NOMO-1 treated with dmso at 0.1 percent for 144 hours (cell line): ENCODE measurements at regions not wholly inside any gene's neighbourhood (a gene's known extent, or its start where the extent isn't known, plus 50 kb on each side); places are given as distances from the start of the nearest gene placed in this dataset.
A peak's percentile ranks its signal among the peaks of the same experiment; 100 is the strongest.
"Not testable (repeated sequence)": the region's sequence is repeated elsewhere in the genome, so short reads cannot be mapped to it uniquely, and the experiment has no call there.

ENCODE experiments used
- DNase-seq: peaks from one replicate; lab custom pipeline; 2025; ENCODE audit not compliant: unreplicated experiment; lab: John Stamatoyannopoulos, UW

DNA sequence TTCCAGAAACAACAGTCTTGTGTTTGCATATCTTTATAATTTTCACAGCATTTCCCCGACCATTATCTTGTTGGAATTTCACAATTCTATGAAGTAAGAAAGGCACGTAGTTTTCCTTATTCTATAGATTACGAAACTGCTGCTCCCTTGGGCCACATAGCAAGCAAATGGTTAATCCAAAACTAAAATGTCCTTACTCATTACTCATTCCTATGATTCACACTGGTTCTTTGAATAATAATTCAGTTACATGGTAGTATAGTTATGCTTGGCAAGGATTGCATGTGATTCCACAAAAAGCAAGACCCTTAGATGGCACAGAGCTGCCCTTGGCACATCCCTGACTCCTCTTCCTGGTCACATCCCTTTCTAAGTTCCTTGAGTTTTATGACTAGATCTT, 51.2 kb downstream of the OR13H1 start:
- no peak for DNase-seq

DNA sequence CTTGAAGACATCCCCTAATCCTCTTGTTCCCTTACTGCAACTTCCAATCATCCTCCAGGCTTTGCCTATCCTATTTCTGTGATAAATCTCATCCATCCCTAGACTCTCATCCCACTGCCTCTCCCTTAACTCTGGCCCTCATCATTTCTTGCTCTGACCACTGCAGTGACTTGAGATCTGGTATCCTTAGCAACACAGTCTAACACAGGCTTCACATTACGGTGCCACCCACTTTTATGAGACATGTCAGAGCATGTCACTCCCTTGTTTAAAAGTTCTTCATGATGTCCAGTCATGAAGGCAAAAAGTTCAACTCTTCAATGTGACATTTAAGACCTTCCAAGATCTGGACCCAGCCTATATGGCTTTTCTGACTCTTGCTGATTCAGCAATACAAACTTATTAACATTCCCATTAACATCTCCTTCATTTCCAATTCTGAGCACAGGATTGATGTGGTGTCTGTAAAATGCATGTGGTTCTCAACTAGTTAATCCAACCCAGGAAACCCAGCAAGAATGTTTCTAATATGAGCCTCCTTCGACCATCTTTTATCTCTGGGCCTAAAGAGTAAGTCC, 64.0 kb downstream of the OR13H1 start:
- no peak for DNase-seq

DNA sequence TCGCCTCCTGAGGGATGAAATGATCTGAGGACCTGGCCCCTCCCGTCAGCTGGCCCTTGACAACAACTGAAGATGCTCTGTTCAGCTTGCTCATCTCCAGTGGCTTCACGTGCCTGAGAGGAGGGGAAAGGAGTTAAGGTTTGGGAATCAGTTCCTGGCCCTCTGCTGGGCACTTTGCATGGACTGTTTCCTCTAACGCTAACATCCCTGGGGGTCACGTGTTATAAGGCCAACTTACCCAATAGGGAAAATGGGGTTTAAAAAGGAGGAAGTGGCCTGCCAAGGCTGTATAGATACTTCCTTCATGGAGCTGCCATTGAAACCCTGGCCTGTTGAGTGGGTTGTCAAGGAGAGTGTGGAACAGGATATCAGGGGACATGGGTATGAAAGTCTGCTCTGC, 65.6 kb downstream of the OR13H1 start:
- no peak for DNase-seq

DNA sequence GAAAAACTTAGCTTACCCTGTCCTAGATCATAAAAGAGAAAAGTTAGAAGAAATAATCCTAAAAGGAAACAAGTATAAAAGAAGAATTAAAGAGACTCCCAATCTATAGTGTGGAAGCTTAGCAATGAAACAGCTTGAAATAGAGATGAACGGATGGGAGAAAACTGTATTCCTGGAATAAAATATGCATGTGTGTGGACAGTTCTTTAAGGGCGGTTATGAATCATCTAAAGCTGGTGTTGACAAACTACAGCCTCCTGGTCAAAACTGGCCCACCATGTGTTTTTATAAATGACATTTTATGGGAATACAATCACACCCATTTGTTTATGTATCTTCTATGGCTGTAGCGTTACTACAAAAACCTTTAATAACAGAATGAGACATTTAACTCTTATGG, 69.4 kb downstream of the OR13H1 start:
- DNase-seq: no peak

DNA sequence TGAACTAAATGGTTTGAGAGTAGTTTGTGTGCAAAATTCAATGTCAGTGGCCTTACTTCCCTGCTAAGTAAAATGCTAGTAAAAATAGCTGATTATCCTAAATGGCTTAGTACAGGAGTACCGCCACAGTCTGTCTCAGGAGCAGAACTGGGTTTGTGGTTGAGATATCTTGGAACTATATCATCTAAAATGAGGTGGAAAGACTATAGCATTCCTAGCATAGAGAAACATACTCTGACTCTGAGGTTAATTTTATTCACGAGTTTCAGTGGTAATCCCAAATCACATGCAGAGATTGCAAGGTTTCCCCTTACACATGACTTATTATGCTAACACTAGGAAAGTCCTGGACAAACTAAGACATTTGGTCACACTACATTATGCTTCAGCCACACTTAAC, 70.4 kb downstream of the OR13H1 start:
- DNase-seq: no peak

DNA sequence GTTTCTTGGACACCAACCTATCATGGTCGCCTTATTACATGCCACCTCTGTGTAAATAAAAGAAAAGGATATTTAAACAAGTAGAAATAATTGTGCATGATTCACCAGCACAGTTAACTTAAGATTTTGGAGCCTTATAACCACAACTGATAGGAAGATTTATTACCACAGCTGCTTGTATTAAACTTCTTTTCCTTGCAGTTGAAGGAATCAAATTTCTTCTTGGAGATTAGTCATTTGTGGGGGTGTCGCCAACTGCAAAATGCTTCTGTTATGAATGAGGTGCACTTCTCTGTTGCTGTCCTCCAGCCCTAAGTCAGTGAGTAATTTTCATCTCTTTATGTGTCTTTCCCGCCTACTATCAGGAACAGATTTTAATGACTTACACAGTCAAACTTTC, 73.3 kb downstream of the OR13H1 start:
- no peak for DNase-seq

DNA sequence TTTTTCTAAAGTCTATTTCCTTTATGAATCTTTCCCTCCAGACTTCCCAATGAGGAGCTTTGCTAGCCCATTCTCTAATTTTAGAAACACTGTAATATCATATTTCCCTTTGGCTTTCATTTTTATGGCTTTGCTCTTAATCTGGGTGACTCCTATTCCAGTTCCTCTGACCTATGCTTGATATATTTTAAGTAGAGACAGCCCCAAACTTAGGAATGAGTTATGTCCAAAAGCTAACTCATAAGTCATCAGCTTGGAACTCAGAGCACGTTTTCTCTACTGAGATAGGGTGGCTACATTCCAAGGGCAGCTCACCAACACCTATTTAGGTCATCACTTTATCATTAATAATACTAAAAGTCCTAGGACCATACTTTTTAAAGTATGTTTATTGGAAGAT, 77.8 kb downstream of the OR13H1 start:
- no peak for DNase-seq

DNA sequence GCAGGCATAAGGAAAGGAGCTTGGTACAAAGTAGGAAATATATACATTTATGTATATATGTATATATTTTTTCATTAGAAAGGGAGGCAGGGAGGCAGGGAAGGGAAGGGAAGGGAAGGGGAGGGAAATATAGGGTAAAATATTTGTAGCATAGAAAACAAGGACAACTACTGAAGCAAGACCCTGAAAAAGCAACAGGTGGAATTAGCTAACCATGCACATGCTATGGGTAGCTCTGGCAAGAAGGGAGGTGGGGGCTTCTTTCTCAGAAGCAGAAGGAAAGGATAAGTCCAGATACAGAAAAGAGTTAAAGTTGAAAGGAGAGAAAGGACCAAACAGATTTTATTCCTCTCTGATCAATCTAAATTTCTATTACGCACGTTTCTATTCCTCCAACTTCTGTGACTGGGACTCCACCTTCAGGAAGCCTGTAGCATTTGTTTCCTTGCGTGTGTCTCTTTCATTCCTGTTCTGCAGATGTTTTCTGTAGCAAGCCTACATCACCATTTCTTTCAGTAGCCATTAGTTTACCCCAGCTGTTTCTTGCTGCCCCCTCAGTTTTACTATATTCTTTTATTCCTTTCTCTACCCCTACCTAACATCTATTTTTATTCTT, 82.9 kb downstream of the OR13H1 start:
- no peak for DNase-seq

DNA sequence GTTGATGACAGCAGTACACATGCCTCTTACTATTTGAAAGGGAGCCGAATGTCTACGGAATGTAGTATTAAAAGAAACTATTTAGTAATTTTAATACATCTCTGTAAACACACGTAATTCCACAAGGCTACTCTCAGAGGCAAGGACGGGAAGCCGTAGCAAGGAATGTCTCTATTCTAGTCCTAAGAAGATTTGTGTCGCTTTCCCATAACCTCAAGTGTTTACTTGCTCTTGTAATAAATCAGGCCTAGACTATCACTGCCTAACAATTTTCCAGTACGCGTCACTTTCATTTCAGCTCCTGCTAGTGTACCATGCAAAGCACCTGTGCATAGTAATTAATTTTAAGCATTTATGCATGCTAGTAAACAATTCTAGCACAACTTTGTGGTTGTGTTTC, 86.7 kb downstream of the OR13H1 start:
- DNase-seq: no peak

DNA sequence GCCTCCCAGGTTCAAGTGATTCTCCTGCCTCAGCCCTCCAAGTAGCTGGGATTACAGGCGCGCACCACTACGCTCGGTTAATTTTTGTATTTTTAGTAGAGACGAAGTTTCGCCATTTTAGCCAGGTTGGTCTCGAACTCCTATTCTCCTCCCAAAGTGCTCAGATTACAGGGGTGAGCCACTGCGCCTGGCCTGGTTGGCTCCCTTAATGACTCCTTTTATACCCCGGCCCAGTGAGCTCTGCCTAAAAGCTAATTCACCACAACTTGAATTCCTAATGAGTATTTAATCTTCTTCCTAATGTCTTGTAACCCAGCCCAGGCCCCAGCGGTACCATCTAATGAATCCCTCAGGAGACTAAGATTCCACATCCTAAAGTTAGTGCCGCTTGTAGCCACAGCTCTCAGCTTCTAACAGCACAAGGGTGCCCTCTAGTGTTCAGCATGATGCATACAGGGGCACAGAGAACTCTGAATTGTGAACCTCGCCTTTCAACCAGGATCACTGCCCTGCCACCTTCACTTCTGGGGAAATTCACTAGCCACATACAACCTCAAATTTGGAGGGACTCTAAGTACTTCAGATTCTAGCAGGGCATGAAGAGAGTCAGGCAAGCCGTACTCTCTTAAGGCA, 89.5 kb downstream of the OR13H1 start:
- DNase-seq: no peak

DNA sequence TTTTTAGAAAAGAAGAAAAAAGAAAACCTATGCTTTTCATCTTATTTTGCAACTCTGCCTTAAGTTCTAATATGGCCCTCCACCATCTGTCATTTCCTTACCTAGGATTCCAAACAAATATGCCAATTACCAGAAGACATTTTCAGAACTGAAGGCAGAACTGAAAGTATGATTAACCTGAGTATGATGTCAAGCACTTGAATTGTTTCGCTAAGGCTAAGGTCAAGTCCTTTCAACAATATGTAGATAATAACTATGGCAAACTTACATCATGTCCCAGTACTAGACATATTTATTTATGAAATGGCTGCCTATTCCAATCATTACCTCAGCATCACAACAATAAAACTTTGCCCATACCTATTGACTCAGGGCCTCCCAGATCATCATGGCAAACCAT, 91.0 kb downstream of the OR13H1 start:
- DNase-seq: no peak

DNA sequence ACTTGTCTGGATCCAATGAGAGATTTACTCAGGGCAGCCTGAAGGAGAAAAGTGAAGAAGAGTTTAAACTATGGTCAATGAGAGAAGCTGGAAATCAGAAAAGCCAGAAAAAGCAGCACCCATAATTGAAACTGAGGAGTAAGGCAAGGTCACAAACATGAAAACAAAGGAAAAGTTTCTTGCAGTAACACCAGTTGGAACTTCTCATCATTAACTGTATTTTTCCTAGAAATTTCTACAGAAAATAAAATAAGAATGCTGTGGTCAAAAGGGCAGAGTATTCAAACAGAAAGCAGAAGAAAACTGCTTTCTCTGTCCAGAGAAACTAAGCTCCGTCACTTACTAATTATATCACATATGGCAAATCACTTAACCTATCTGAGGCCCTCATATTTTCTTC, 102.2 kb downstream of the OR13H1 start:
- DNase-seq: no peak

DNA sequence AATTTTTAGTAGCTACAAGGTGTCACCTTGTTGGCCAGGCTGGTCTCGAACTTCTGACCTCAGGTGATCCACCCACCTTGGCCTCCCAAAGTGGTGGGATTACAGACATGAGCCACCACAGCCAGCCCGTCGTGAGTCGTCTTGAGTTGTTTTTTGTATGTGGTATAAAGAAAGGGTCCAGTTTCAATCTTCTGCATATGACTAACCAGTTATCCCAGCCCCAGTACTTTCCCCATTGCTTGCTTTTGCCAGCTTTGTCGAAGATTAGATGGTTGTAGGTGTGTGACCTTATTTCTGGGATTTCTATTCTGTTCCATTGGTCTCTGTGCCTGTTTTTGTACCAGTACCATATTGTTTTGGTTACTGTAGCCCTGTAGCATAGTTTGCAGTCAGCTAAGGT, 105.9 kb downstream of the OR13H1 start:
- no peak for DNase-seq

DNA sequence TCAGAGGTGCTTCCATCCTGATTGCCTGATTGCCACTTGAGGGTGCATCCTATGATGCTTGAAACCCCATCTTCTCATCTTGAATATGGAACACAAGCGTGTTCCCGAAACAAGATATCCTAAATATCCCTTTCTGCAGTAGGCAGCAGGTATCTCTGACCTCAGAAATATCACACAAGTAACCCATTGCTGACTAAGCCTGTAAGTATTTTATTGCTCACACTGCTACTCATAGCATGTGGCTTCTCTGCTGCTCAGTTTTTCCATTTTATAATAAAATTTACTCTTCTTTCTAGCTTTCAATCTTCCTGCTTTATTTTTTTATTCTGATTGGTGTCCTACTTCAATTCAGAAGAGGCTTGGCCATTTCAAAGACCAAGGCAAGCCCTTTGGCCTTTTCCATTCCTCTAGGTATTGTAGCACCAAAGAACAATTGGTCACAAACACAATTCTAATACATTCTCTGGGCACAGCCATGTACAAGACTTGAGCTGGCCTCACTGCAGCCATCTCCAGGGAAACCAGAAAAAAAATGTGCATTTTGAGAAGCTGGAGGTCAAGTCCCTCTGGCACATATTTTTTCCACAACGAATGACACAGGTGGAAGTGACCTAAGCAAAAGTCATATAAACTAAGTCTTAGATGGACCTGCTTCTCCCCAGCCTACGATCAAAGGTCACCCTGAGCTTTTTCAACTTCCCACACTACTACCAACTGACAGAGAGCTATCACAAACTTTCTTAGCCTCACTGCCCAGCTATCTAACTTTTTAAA, 107.0 kb downstream of the OR13H1 start:
- DNase-seq: no peak

DNA sequence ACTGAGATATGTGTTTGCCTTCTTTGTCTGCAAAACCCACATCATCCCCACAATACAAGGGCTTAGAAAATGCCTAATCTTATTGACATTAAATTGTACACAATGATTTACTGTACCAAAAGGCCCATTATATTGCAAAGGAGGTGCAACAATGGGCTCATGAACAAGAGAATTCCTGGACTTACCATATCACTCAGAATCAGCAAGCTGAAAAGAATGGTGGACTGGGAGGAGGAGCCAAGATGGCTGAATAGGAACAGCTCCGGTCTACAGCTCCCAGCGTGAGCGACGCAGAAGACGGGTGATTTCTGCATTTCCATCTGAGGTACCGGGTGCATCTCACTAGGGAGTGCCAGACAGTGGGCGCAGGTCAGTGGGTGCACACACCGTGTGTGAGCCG, 119.9 kb downstream of the OR13H1 start:
- DNase-seq: not testable (repeated sequence)

DNA sequence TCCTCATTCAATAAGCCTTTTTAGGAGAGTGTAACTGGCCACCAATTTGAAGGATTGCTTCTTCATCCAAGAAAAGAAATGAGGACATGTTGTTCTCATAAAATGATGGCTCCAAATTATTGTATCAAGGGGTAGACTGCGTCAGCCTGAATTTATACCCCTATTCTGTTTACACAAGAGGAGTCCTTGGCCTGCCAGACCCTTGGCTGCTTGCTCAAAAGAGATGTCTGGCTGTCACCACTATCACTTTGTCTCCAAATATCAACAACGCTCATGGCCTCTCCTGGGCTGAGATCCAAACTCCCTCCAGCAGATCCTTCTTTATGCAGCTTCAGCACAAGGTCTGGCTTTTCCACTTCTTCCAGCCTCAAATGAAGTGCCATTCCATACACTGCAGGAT, 127.9 kb downstream of the OR13H1 start:
- DNase-seq: no peak

DNA sequence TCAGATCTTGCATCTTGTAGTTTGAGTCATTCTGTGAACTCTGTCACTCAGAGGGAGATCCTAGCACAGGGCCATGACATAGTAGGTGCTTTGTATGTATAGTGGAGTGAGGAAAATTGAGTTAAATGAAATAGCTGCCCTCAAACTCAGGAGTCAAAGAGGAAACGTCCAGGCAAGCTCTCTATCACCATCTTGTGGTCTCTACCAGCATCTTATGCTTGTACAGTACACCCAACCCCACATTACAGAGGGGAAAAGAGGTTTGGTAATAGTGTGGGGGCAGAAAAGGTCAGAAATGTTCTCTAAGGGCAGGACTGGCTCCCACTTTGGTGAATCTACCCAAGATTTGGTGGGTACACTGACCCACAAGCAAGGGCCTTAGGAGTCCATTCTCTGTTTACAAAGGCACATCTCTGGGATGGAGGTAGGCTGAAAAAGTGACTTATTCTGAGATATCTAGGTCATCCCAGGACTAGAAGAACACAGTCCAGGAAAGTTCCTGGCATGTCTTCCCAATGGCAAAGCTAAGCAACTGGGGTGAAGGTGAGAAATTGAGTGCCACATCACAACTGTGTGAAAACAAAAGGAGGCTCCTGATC, 131.8 kb downstream of the OR13H1 start:
- no peak for DNase-seq

DNA sequence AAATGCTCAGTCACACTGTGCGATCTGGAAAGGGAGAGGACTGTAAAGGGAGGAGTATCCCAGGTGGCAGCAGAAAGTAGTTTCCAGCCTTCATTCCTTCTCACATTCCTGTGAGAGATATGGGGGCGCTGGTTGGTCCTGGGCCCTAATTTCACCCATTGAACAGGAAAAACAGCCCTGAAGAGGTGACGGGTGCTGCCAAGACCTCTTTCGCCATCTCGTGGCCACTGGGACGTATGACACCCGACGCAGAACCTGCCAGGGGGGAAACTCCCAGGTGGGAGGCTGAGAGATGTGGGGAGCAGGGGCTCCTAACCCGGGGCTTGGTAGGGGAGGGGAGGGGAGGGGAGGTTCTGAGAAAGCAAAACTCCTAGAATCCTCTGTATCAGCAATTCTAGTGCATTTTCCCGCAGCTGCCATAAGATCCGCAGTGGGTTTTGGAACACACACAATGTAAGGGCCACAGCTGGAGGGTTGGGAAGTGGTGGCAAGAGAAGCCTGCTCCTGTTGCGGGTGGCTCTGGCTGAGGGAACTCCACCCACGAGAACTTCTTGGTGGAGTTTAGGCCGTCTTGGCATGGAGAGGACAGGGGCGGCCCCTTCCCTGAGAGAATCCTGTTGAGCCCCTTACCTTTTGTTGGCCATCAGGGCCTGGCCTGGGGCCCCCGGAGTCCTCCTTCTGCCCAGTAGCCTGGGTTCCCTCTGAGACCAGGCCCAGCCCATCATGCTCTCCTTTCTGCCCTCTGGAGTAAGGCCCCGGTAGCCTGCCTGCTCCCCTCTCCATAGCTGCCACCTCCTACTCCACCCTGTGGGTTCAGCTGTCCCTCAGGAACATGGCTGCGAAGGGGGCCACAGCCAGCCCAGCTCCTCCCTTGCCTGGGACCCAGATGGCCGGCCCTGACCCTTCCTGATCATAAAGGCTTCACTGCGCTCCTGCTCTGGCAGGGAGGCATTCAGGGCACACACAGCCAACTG, 134.1 kb downstream of the OR13H1 start:
- DNase-seq: peak; percentile 36

DNA sequence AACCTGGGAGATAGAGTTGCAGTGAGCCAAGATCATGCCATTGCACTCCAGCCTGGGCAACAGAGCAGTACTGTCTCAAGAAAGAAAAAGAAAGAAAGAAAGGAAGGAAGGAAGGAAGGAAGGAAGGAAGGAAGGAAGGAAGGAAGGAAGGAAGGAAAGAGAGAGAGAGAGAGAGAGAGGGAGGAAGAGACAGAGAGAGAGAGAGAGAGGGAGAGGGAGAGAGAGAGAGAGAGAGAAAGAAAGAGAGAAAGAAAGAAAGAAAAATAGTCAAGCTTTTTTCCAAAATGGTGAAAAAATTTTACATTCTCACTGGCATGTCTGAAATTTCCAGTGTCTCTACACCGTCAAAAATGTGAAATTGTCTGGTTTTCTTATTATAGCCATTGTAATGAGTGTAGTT, 138.9 kb downstream of the OR13H1 start:
- DNase-seq: not testable (repeated sequence)

DNA sequence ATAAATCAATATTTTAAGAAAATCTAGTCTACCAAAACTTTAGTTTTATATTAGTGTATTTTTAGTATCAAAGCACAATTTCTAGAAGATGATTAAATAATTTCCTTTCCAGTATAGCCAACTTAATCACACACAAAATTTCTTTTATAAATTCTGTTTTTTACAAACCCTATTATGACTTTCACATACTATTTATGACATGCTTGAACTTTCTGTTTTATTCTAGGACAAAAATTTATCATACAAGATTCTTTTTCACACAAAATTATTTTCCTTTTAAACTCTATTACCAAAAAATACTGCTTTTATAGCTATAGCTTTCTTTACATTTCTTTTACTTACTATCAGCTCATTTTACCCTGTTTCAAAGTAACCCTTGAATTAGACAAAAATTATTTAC, 149.5 kb downstream of the OR13H1 start:
- DNase-seq: no peak

DNA sequence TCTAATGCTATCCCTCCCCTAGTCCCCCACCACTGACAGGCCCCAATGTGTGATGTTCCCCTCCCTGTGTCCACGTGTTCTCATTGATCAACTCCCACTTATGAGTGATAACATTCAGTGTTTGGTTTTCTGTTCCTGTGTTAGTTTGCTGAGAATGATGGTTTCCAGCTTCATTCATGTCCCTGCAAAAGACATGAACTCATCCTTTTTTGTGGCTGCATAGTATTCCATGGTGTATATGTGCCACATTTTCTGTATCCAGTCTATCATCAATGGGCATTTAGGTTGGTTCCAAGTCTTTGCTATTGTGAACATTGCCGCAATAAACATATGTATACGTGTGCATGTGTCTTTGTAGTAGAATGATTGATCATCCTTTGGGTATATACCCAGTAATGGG, 153.1 kb downstream of the OR13H1 start:
- DNase-seq: not testable (repeated sequence)
